ENCODE measurements at regions not wholly inside any gene's neighbourhood (a gene's known extent, or its start where the extent isn't known, plus 50 kb on each side); places are given as distances from the start of the nearest gene placed in this dataset.

- intact Hi-C loops (cut with micrococcal nuclease) = no loop called here
- no peak overlapping the region for H3K27ac Mint-ChIP-seq
- H3K4me1 ChIP-seq (ENCODE audit: control insufficient read depth in 2 of 2, insufficient read depth in 2 of 2, low read length in 2 of 2) = no peaks in the 10 kb centered on the region
- no peaks in the 10 kb centered on the region for H3K27me3 ChIP-seq (ENCODE audit: control insufficient read depth in 2 of 2, insufficient read depth in 2 of 2, low read length in 2 of 2)
- H3K9me3 Mint-ChIP-seq = peaks cover 0 to 30% (median 7%) of the 10 kb centered on the region in 11 donors
- CTCF ChIA-PET = no interaction called here
- H3K9me3 ChIP-seq (ENCODE audit: control insufficient read depth in 2 of 3, low read length in 3 of 3) = no peaks in the 10 kb centered on the region
- H3K4me3 Mint-ChIP-seq = no peak overlapping the region
- no peaks in the 10 kb centered on the region for H3K27me3 Mint-ChIP-seq
- POLR2A ChIA-PET = no interaction called here
- no peaks in the 10 kb centered on the region for H3K36me3 Mint-ChIP-seq
- no peak for ATAC-seq
- no peak for DNase-seq
- H3K36me3 ChIP-seq (ENCODE audit: control insufficient read depth in 2 of 3, insufficient read depth in 3 of 3, low read length in 3 of 3) = no peaks in the 10 kb centered on the region
- no peak overlapping the region for H3K27ac ChIP-seq (ENCODE audit: low read depth, low read length)
- no peak overlapping the region for H3K4me3 ChIP-seq (ENCODE audit: low read length)
- no peaks in the 10 kb centered on the region for H3K4me1 Mint-ChIP-seq
These were observed 324.3 kb upstream of the SLIT2 start for GRCh38 chr4:19927381-19927780.

- no peaks in the 10 kb centered on the region for H3K27me3 ChIP-seq (ENCODE audit: control insufficient read depth in 2 of 2, insufficient read depth in 2 of 2, low read length in 2 of 2)
- no peaks in the 10 kb centered on the region for H3K36me3 Mint-ChIP-seq
- H3K4me1 Mint-ChIP-seq = no peaks in the 10 kb centered on the region
- H3K36me3 ChIP-seq (ENCODE audit: control insufficient read depth in 2 of 3, insufficient read depth in 3 of 3, low read length in 3 of 3) = no peaks in the 10 kb centered on the region
- ATAC-seq (no peak), DNase-seq (no peak)
- H3K4me3 Mint-ChIP-seq = no peak overlapping the region
- H3K9me3 Mint-ChIP-seq = peaks cover 0 to 18% (median 5%) of the 10 kb centered on the region in 11 donors
- no peak overlapping the region for H3K27ac ChIP-seq (ENCODE audit: low read depth, low read length)
- ChIA-PET POLR2A (no interaction called here), CTCF (no interaction called here)
- H3K9me3 ChIP-seq (ENCODE audit: control insufficient read depth in 2 of 3, low read length in 3 of 3) = no peaks in the 10 kb centered on the region
- no peaks in the 10 kb centered on the region for H3K4me1 ChIP-seq (ENCODE audit: control insufficient read depth in 2 of 2, insufficient read depth in 2 of 2, low read length in 2 of 2)
- no peak overlapping the region for H3K4me3 ChIP-seq (ENCODE audit: low read length)
- intact Hi-C loops (cut with micrococcal nuclease) = no loop called here
- H3K27me3 Mint-ChIP-seq = no peaks in the 10 kb centered on the region
- no peak overlapping the region for H3K27ac Mint-ChIP-seq
These were observed 326.2 kb upstream of the SLIT2 start for GRCh38 chr4:19925516-19925915.

- H3K9me3 Mint-ChIP-seq = peaks cover 0 to 15% (median 4%) of the 10 kb centered on the region in 11 donors
- H3K4me1 Mint-ChIP-seq = no peaks in the 10 kb centered on the region
- H3K4me3 Mint-ChIP-seq = no peak overlapping the region
- ChIA-PET CTCF (no interaction called here), POLR2A (no interaction called here)
- no peaks in the 10 kb centered on the region for H3K27me3 ChIP-seq (ENCODE audit: control insufficient read depth in 2 of 2, insufficient read depth in 2 of 2, low read length in 2 of 2)
- DNase-seq = no peak
- no peaks in the 10 kb centered on the region for H3K4me1 ChIP-seq (ENCODE audit: control insufficient read depth in 2 of 2, insufficient read depth in 2 of 2, low read length in 2 of 2)
- H3K36me3 ChIP-seq (ENCODE audit: control insufficient read depth in 2 of 3, insufficient read depth in 3 of 3, low read length in 3 of 3) = no peaks in the 10 kb centered on the region
- intact Hi-C loops (cut with micrococcal nuclease) = no loop called here
- no peaks in the 10 kb centered on the region for H3K36me3 Mint-ChIP-seq
- no peak for ATAC-seq
- H3K27ac Mint-ChIP-seq = no peak overlapping the region
- H3K4me3 ChIP-seq (ENCODE audit: low read length) = no peak overlapping the region
- no peaks in the 10 kb centered on the region for H3K27me3 Mint-ChIP-seq
- H3K27ac ChIP-seq (ENCODE audit: low read depth, low read length) = no peak overlapping the region
- no peaks in the 10 kb centered on the region for H3K9me3 ChIP-seq (ENCODE audit: control insufficient read depth in 2 of 3, low read length in 3 of 3)
These were observed 326.9 kb upstream of the SLIT2 start for GRCh38 chr4:19924761-19925160.

GRCh38 chr4:19915276-19915675 lies 336.4 kb upstream of the SLIT2 start:
- H3K27me3 Mint-ChIP-seq = no peaks in the 10 kb centered on the region
- H3K4me3 Mint-ChIP-seq = no peak overlapping the region
- no peaks in the 10 kb centered on the region for H3K36me3 ChIP-seq (ENCODE audit: control insufficient read depth in 2 of 3, insufficient read depth in 3 of 3, low read length in 3 of 3)
- ChIA-PET CTCF (no interaction called here), POLR2A (no interaction called here)
- intact Hi-C loops (cut with micrococcal nuclease) = no loop called here
- ATAC-seq (no peak), DNase-seq (no peak)
- no peaks in the 10 kb centered on the region for H3K9me3 ChIP-seq (ENCODE audit: control insufficient read depth in 2 of 3, low read length in 3 of 3)
- H3K27ac ChIP-seq (ENCODE audit: low read depth, low read length) = no peak overlapping the region
- no peaks in the 10 kb centered on the region for H3K4me1 ChIP-seq (ENCODE audit: control insufficient read depth in 2 of 2, insufficient read depth in 2 of 2, low read length in 2 of 2)
- H3K27ac Mint-ChIP-seq = no peak overlapping the region
- no peak overlapping the region for H3K4me3 ChIP-seq (ENCODE audit: low read length)
- peaks cover 5 to 32% (median 15%) of the 10 kb centered on the region in 11 donors for H3K9me3 Mint-ChIP-seq
- no peaks in the 10 kb centered on the region for H3K27me3 ChIP-seq (ENCODE audit: control insufficient read depth in 2 of 2, insufficient read depth in 2 of 2, low read length in 2 of 2)
- no peaks in the 10 kb centered on the region for H3K4me1 Mint-ChIP-seq
- H3K36me3 Mint-ChIP-seq = no peaks in the 10 kb centered on the region

- Histone ChIP-seq H3K36me3 (ENCODE audit: control insufficient read depth in 2 of 3, insufficient read depth in 3 of 3, low read length in 3 of 3) (no peaks in the 10 kb centered on the region), H3K4me1 (ENCODE audit: control insufficient read depth in 2 of 2, insufficient read depth in 2 of 2, low read length in 2 of 2) (no peaks in the 10 kb centered on the region), H3K9me3 (ENCODE audit: control insufficient read depth in 2 of 3, low read length in 3 of 3) (no peaks in the 10 kb centered on the region), H3K27me3 (ENCODE audit: control insufficient read depth in 2 of 2, insufficient read depth in 2 of 2, low read length in 2 of 2) (no peaks in the 10 kb centered on the region), H3K4me3 (ENCODE audit: low read length) (no peak overlapping the region), H3K27ac (ENCODE audit: low read depth, low read length) (no peak overlapping the region)
- H3K4me1 Mint-ChIP-seq = no peaks in the 10 kb centered on the region
- no peak overlapping the region for H3K4me3 Mint-ChIP-seq
- no peaks in the 10 kb centered on the region for H3K36me3 Mint-ChIP-seq
- H3K27me3 Mint-ChIP-seq = no peaks in the 10 kb centered on the region
- POLR2A ChIA-PET = no interaction called here
- CTCF ChIA-PET = no interaction called here
- no peak for DNase-seq
- H3K27ac Mint-ChIP-seq = no peak overlapping the region
- intact Hi-C loops (cut with micrococcal nuclease) = no loop called here
- no peak for ATAC-seq
- peaks cover 3 to 23% (median 9%) of the 10 kb centered on the region in 11 donors for H3K9me3 Mint-ChIP-seq
These were observed 338.1 kb upstream of the SLIT2 start for GRCh38 chr4:19913650-19914049.

GRCh38 chr4:19910861-19911525 lies 340.7 kb upstream of the SLIT2 start:
- Mint-ChIP-seq H3K36me3 (no peaks in the 10 kb centered on the region), H3K4me3 (no peak overlapping the region), H3K9me3 (peaks cover 0 to 11% (median 4%) of the 10 kb centered on the region in 11 donors), H3K27ac (no peak overlapping the region), H3K4me1 (no peaks in the 10 kb centered on the region), H3K27me3 (no peaks in the 10 kb centered on the region)
- ChIA-PET CTCF (no interaction called here), POLR2A (no interaction called here)
- H3K27me3 ChIP-seq (ENCODE audit: control insufficient read depth in 2 of 2, insufficient read depth in 2 of 2, low read length in 2 of 2) = no peaks in the 10 kb centered on the region
- H3K4me3 ChIP-seq (ENCODE audit: low read length) = no peak overlapping the region
- no peaks in the 10 kb centered on the region for H3K9me3 ChIP-seq (ENCODE audit: control insufficient read depth in 2 of 3, low read length in 3 of 3)
- no peaks in the 10 kb centered on the region for H3K4me1 ChIP-seq (ENCODE audit: control insufficient read depth in 2 of 2, insufficient read depth in 2 of 2, low read length in 2 of 2)
- DNase-seq (no peak), ATAC-seq (no peak)
- intact Hi-C loops (cut with micrococcal nuclease) = no loop called here
- H3K36me3 ChIP-seq (ENCODE audit: control insufficient read depth in 2 of 3, insufficient read depth in 3 of 3, low read length in 3 of 3) = no peaks in the 10 kb centered on the region
- no peak overlapping the region for H3K27ac ChIP-seq (ENCODE audit: low read depth, low read length)

- no peak overlapping the region for H3K27ac Mint-ChIP-seq
- ATAC-seq = no peak
- intact Hi-C loops (cut with micrococcal nuclease) = no loop called here
- H3K36me3 Mint-ChIP-seq = peaks cover 0 to 4% (median 0%) of the 10 kb centered on the region in 5 donors
- no peaks in the 10 kb centered on the region for H3K4me1 Mint-ChIP-seq
- Histone ChIP-seq H3K27ac (ENCODE audit: low read depth, low read length) (no peak overlapping the region), H3K9me3 (ENCODE audit: control insufficient read depth in 2 of 3, low read length in 3 of 3) (no peaks in the 10 kb centered on the region), H3K4me3 (ENCODE audit: low read length) (no peak overlapping the region), H3K36me3 (ENCODE audit: control insufficient read depth in 2 of 3, insufficient read depth in 3 of 3, low read length in 3 of 3) (no peaks in the 10 kb centered on the region), H3K4me1 (ENCODE audit: control insufficient read depth in 2 of 2, insufficient read depth in 2 of 2, low read length in 2 of 2) (no peaks in the 10 kb centered on the region), H3K27me3 (ENCODE audit: control insufficient read depth in 2 of 2, insufficient read depth in 2 of 2, low read length in 2 of 2) (no peaks in the 10 kb centered on the region)
- peaks cover 0 to 11% (median 2%) of the 10 kb centered on the region in 11 donors for H3K9me3 Mint-ChIP-seq
- no peaks in the 10 kb centered on the region for H3K27me3 Mint-ChIP-seq
- no peak for DNase-seq
- ChIA-PET CTCF (interaction anchor here (0.6 kb wide), 1 partner anchor 433 kb away, joined by 3 read pairs; no protein-coding TSS in a partner anchor), POLR2A (no interaction called here)
- no peak overlapping the region for H3K4me3 Mint-ChIP-seq
These were observed 346.7 kb upstream of the SLIT2 start for GRCh38 chr4:19905024-19905423.
